HG03575 (cell line): ENCODE measurements at regions not wholly inside any gene's neighbourhood (a gene's known extent, or its start where the extent isn't known, plus 50 kb on each side); places are given as distances from the start of the nearest gene placed in this dataset.

Source experiments
- ATAC-seq: cut with Tn5 transposase; IDR thresholded peaks from one replicate; pipeline ENCODE4 v1.9.1; 2021; ENCODE audit not compliant: unreplicated experiment, insufficient number of reproducible peaks, low FRiP score; ENCODE audit errors: extremely low read depth

GRCh38 chr3:102092617-102093466 lies 243.5 kb downstream of the NFKBIZ start:
- ATAC-seq: no peak

GRCh38 chr3:102094506-102094905 lies 245.2 kb downstream of the NFKBIZ start:
- no peak for ATAC-seq

GRCh38 chr3:102095383-102095782 lies 246.1 kb downstream of the NFKBIZ start:
- ATAC-seq: no peak

GRCh38 chr3:102096066-102096465 lies 246.8 kb downstream of the NFKBIZ start:
- ATAC-seq: no peak

- no peak for ATAC-seq
These were observed 249.0 kb downstream of the NFKBIZ start for GRCh38 chr3:102098130-102098885.

- no peak for ATAC-seq
These were observed 250.6 kb downstream of the NFKBIZ start for GRCh38 chr3:102099913-102100312.

- ATAC-seq: no peak
These were observed 253.1 kb downstream of the NFKBIZ start for GRCh38 chr3:102102394-102102793.

GRCh38 chr3:102104033-102104432 lies 254.7 kb downstream of the NFKBIZ start:
- no peak for ATAC-seq

GRCh38 chr3:102105193-102105592 lies 255.9 kb downstream of the NFKBIZ start:
- ATAC-seq: no peak

- ATAC-seq: no peak
These were observed 257.2 kb downstream of the NFKBIZ start for GRCh38 chr3:102106416-102107097.

GRCh38 chr3:102112704-102113230 lies 263.5 kb downstream of the NFKBIZ start:
- ATAC-seq: no peak

GRCh38 chr3:102113421-102114041 lies 264.2 kb downstream of the NFKBIZ start:
- no peak for ATAC-seq

- no peak for ATAC-seq
These were observed 265.1 kb downstream of the NFKBIZ start for GRCh38 chr3:102114264-102114979.

GRCh38 chr3:102122527-102122926 lies 273.2 kb downstream of the NFKBIZ start:
- ATAC-seq: no peak

- no peak for ATAC-seq
These were observed 274.4 kb downstream of the NFKBIZ start for GRCh38 chr3:102123590-102124190.

- no peak for ATAC-seq
These were observed 275.0 kb downstream of the NFKBIZ start for GRCh38 chr3:102124282-102124681.

- no peak for ATAC-seq
These were observed 275.4 kb downstream of the NFKBIZ start for GRCh38 chr3:102124704-102125103.
